Neuronal stem cell (in vitro differentiated cells): ENCODE measurements at regions not wholly inside any gene's neighbourhood (a gene's known extent, or its start where the extent isn't known, plus 50 kb on each side); places are given as distances from the start of the nearest gene placed in this dataset.
"Not testable (repeated sequence)": the region's sequence is repeated elsewhere in the genome, so short reads cannot be mapped to it uniquely, and the experiment has no call there.

Experiments
- DNase-seq: peaks from one replicate; pipeline ENCODE4 v3.0.0-alpha.2; 2013; ENCODE audit warnings: low spot score
- H2AFZ ChIP-seq: one replicate; pipeline ENCODE4 v1.6.1; 2013; ENCODE audit warnings: mild to moderate bottlenecking, low read length, inconsistent platforms
- H2AK5ac ChIP-seq: 2 replicates; pipeline ENCODE4 v1.6.1; 2013; ENCODE audit warnings: low read depth, mild to moderate bottlenecking, inconsistent platforms, low read length, moderate library complexity, mixed read lengths
- H2BK120ac ChIP-seq: 2 replicates; pipeline ENCODE4 v1.6.1; 2013; ENCODE audit warnings: low read depth, mild to moderate bottlenecking, inconsistent platforms, low read length, moderate library complexity, mixed read lengths
- H2BK12ac ChIP-seq: one replicate; pipeline ENCODE4 v1.6.1; 2013; ENCODE audit warnings: low read length, inconsistent platforms
- H2BK15ac ChIP-seq: 2 replicates; pipeline ENCODE4 v1.6.1; 2013; ENCODE audit warnings: mild to moderate bottlenecking, low read length, inconsistent platforms, mixed read lengths
- H2BK5ac ChIP-seq: one replicate; pipeline ENCODE4 v1.6.1; 2013; ENCODE audit warnings: inconsistent platforms, mild to moderate bottlenecking, low read length, moderate library complexity
- H3K14ac ChIP-seq: one replicate; pipeline ENCODE4 v1.6.1; 2013; ENCODE audit warnings: low read length, inconsistent platforms
- H3K18ac ChIP-seq: 2 replicates; pipeline ENCODE4 v1.6.1; 2013; ENCODE audit warnings: low read length, inconsistent platforms
- H3K23ac ChIP-seq: 2 replicates; pipeline ENCODE4 v1.6.1; 2013; ENCODE audit warnings: low read depth, mild to moderate bottlenecking, mixed read lengths, low read length, inconsistent platforms; ENCODE audit not compliant: poor library complexity
- H3K27ac ChIP-seq: replicated peaks from 3 replicates; pipeline ENCODE4 v1.5.1; 2013; ENCODE audit warnings: low read length, inconsistent platforms
- H3K27me3 ChIP-seq, 3 experiments: 2 replicates each; pipeline ENCODE4 v1.6.1; 2013; ENCODE audit warnings: low read length in 3 of 3, mild to moderate bottlenecking in 2 of 3, inconsistent platforms in 1 of 3, low read depth in 1 of 3, mixed read lengths in 1 of 3, moderate library complexity in 1 of 3; ENCODE audit not compliant: control insufficient read depth in 3 of 3, insufficient read depth in 3 of 3
- H3K36me3 ChIP-seq, 2 donors: replicated peaks in 1 of 2; 2 replicates each; pipeline ENCODE4 v1.6.1; 2013; ENCODE audit warnings: low read length in 2 of 2; ENCODE audit not compliant: control insufficient read depth in 2 of 2, insufficient read depth in 2 of 2
- H3K4ac ChIP-seq: 2 replicates; pipeline ENCODE4 v1.6.1; 2013; ENCODE audit warnings: inconsistent platforms, mild to moderate bottlenecking, low read length, moderate library complexity
- H3K4me1 ChIP-seq, 2 donors: 1 replicate in 1 of 2; 2 replicates in 1 of 2; pipeline ENCODE4 v1.6.1; 2013; ENCODE audit warnings: low read length in 2 of 2, low read depth in 1 of 2; ENCODE audit not compliant: control insufficient read depth in 2 of 2, insufficient read depth in 1 of 2
- H3K4me2 ChIP-seq: one replicate; pipeline ENCODE4 v1.6.1; 2013; ENCODE audit warnings: mild to moderate bottlenecking, low read length, inconsistent platforms; ENCODE audit not compliant: insufficient read depth, poor library complexity, severe bottlenecking
- H3K4me3 ChIP-seq, 2 donors: 2 replicates each; pipeline ENCODE4 v1.5.1; 2013; ENCODE audit warnings: low read length in 2 of 2, mild to moderate bottlenecking in 2 of 2, inconsistent platforms in 1 of 2, moderate library complexity in 1 of 2
- H3K79me1 ChIP-seq: one replicate; pipeline ENCODE4 v1.6.1; 2013; ENCODE audit warnings: low read depth, mild to moderate bottlenecking, inconsistent platforms, low read length, moderate library complexity
- H3K9ac ChIP-seq: one replicate; pipeline ENCODE4 v1.6.1; 2013; ENCODE audit warnings: mild to moderate bottlenecking, low read depth, low read length, inconsistent platforms; ENCODE audit not compliant: poor library complexity
- H3K9me3 ChIP-seq, 2 donors: replicated peaks in 1 of 2; 2 replicates each; pipeline versions ENCODE3 to v1.6.1; 2013; ENCODE audit warnings: low read length in 2 of 2, mild to moderate bottlenecking in 2 of 2, inconsistent platforms in 1 of 2, low read depth in 1 of 2, mixed read lengths in 1 of 2, moderate library complexity in 1 of 2; ENCODE audit not compliant: control insufficient read depth in 2 of 2, insufficient read depth in 1 of 2
- H4K8ac ChIP-seq: one replicate; pipeline ENCODE4 v1.6.1; 2013; ENCODE audit warnings: low read depth, mild to moderate bottlenecking, inconsistent platforms, low read length, moderate library complexity
- H4K91ac ChIP-seq: one replicate; pipeline ENCODE4 v1.6.1; 2013; ENCODE audit warnings: low read length, low read depth, mild to moderate bottlenecking, inconsistent platforms; ENCODE audit not compliant: poor library complexity
- WGBS, 2 donors: extraction: QIAGEN DNeasy Blood & Tissue Kit; methylation state at CpG; one replicate each; pipeline ENCODE4 v1.1.7; 2013; ENCODE audit warnings: missing lambda C conversion rate in 2 of 2, mixed read lengths in 1 of 2; ENCODE audit not compliant: insufficient read length in 2 of 2, insufficient replicate concordance in 1 of 2; ENCODE audit errors: extremely low coverage in 2 of 2; 5-methylcytosine and 5-hydroxymethylcytosine counted together

DNA sequence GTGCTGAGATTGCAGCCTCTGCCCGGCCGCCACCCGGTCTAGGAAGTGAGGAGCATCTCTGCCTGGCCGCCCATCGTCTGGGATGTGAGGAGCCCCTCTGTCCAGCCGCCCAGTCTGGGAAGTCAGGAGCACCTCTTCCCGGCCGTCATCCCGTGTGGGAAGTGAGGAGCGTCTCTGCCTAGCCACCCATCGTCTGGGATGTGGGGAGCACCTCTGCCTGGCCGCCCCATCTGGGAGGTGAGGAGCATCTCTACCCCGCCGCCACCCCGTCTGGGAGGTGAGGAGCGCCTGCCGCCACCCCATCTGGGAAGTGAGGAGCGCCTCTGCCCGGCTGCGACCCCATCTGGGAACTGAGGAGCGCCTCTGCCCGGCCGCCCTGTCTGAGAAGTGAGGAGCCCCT, 372.2 kb downstream of the TECRL start:
- not testable (repeated sequence) for H4K91ac ChIP-seq, DNase-seq, H2BK120ac ChIP-seq, H3K27ac ChIP-seq, H2BK15ac ChIP-seq, H3K23ac ChIP-seq, H2AK5ac ChIP-seq, H3K9me3 ChIP-seq, H3K4me3 ChIP-seq, H4K8ac ChIP-seq, H3K79me1 ChIP-seq, H3K9ac ChIP-seq, H3K36me3 ChIP-seq, H3K27me3 ChIP-seq, H3K18ac ChIP-seq, H2BK12ac ChIP-seq, H3K14ac ChIP-seq, H3K4me2 ChIP-seq, H2AFZ ChIP-seq, H3K4me1 ChIP-seq, H3K4ac ChIP-seq, H2BK5ac ChIP-seq
- no CpG with 5 or more reads among the region's 23 CpGs for whole genome bisulfite sequencing, 2 donors

DNA sequence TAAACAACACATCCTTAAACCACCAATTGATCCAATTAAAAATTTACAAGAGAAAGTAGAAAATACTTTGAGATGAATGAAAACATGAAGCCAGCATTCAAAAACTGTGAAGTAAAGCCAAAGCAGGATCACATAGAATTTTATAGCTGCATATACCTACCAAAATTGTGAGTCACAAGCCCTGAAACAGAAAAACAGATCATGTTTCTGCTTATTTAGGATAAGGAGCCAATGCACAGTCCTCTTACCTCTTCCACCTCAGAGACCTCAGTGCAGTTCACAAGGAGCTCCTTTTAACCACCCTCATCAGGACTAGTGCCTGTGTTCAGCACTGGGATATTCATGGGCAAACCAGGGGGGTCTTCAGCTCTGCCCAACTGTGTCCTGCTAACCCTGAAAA, 386.7 kb downstream of the TECRL start:
- Histone ChIP-seq H2BK120ac (no peak overlapping the region), H3K14ac (no peak overlapping the region), H3K9ac (no peak overlapping the region), H3K23ac (no peak overlapping the region), H3K27me3 (no peaks in the 10 kb centered on the region), H2AFZ (no peak overlapping the region), H4K8ac (no peak overlapping the region), H3K9me3 (peaks cover 0 to 5% of the 10 kb centered on the region in 2 donors), H3K4me2 (no peak overlapping the region), H2BK12ac (no peak overlapping the region), H2AK5ac (no peak overlapping the region), H3K4me3 (no peak overlapping the region), H3K27ac (no peak overlapping the region), H3K18ac (no peak overlapping the region), H4K91ac (no peak overlapping the region), H3K36me3 (no peaks in the 10 kb centered on the region), H2BK15ac (no peak overlapping the region), H3K79me1 (no peaks in the 10 kb centered on the region), H3K4me1 (no peaks in the 10 kb centered on the region), H2BK5ac (no peak overlapping the region), H3K4ac (no peak overlapping the region)
- DNase-seq, result no peak

DNA sequence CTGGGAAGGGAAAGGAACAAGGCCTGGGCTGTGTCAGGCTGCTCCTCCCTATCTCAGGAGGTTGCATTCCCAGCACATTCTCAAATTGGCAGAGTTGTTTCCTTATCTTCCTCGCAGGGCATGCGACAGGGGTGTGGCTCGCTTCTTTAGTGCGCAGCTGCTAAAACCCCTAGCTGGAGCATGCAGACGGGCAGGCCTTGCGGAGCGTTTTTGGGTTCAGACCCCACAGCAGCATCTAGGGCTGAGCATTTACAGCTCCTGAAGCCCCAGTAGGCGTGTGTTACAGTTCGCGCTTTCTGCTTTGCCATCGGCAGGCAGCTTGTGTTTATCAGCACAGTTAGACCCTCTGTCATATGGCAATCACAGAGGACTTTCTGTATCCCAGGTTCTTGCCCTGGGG, 392.4 kb downstream of the TECRL start:
- no peak overlapping the region for H3K4me2 ChIP-seq
- no peak overlapping the region for H2BK12ac ChIP-seq
- no peak overlapping the region for H2BK15ac ChIP-seq
- H3K9me3 ChIP-seq, result no peaks in the 10 kb centered on the region
- H3K36me3 ChIP-seq, result no peaks in the 10 kb centered on the region
- WGBS, 2 donors, result no CpG with 5 or more reads among the region's 11 CpGs
- no peak overlapping the region for H3K18ac ChIP-seq
- no peak overlapping the region for H3K4me3 ChIP-seq
- H3K23ac ChIP-seq, result no peak overlapping the region
- H3K4me1 ChIP-seq, result no peaks in the 10 kb centered on the region
- no peaks in the 10 kb centered on the region for H3K79me1 ChIP-seq
- peak overlapping the region; percentile 64 for H2AK5ac ChIP-seq
- DNase-seq, result no peak
- no peak overlapping the region for H2BK120ac ChIP-seq
- no peak overlapping the region for H3K4ac ChIP-seq
- H2BK5ac ChIP-seq, result no peak overlapping the region
- H3K27me3 ChIP-seq, result no peaks in the 10 kb centered on the region
- no peak overlapping the region for H3K27ac ChIP-seq
- H4K91ac ChIP-seq, result no peak overlapping the region
- H3K9ac ChIP-seq, result no peak overlapping the region
- H4K8ac ChIP-seq, result no peak overlapping the region
- peak overlapping the region; percentile 38 for H2AFZ ChIP-seq
- no peak overlapping the region for H3K14ac ChIP-seq

GRCh38 chr4:64014647-64015046, 394.6 kb downstream of the TECRL start:
- H3K36me3 ChIP-seq, result no peaks in the 10 kb centered on the region
- H2BK120ac ChIP-seq, result no peak overlapping the region
- no peak overlapping the region for H2BK5ac ChIP-seq
- H3K9ac ChIP-seq, result no peak overlapping the region
- H3K14ac ChIP-seq, result no peak overlapping the region
- no peaks in the 10 kb centered on the region for H3K79me1 ChIP-seq
- DNase-seq, result no peak
- no CpG with 5 or more reads among the region's 5 CpGs for WGBS, 2 donors
- H4K91ac ChIP-seq, result no peak overlapping the region
- H2AFZ ChIP-seq, result no peak overlapping the region
- no peaks in the 10 kb centered on the region for H3K9me3 ChIP-seq
- no peak overlapping the region for H3K4me3 ChIP-seq
- no peak overlapping the region for H4K8ac ChIP-seq
- no peak overlapping the region for H3K4ac ChIP-seq
- no peak overlapping the region for H3K4me2 ChIP-seq
- H2BK12ac ChIP-seq, result no peak overlapping the region
- H3K4me1 ChIP-seq, result no peaks in the 10 kb centered on the region
- H3K27me3 ChIP-seq, result no peaks in the 10 kb centered on the region
- H3K27ac ChIP-seq, result no peak overlapping the region
- H2BK15ac ChIP-seq, result no peak overlapping the region
- H3K18ac ChIP-seq, result no peak overlapping the region
- H2AK5ac ChIP-seq, result no peak overlapping the region
- no peak overlapping the region for H3K23ac ChIP-seq
